T follicular helper cell (primary cell): ENCODE measurements at regions not wholly inside any gene's neighbourhood (a gene's known extent, or its start where the extent isn't known, plus 50 kb on each side); places are given as distances from the start of the nearest gene placed in this dataset.
"Not testable (repeated sequence)": the region's sequence is repeated elsewhere in the genome, so short reads cannot be mapped to it uniquely, and the experiment has no call there.

Experiments used
- DNase-seq: peaks from one replicate; pipeline ENCODE4 v3.0.0-alpha.2; 2020; ENCODE audit warnings: low read depth

- DNase-seq, result no peak
These were observed 95.8 kb upstream of the TET2 start for GRCh38 chr4:105050896-105051295.

GRCh38 chr4:105057370-105058105, 89.1 kb upstream of the TET2 start:
- no peak for DNase-seq

- no peak for DNase-seq
These were observed 88.4 kb upstream of the TET2 start for GRCh38 chr4:105058177-105058812.

- no peak for DNase-seq
These were observed 87.3 kb upstream of the TET2 start for GRCh38 chr4:105059337-105059736.

- no peak for DNase-seq
These were observed 86.0 kb upstream of the TET2 start for GRCh38 chr4:105060628-105061027.

- no peak for DNase-seq
These were observed 85.5 kb upstream of the TET2 start for GRCh38 chr4:105061136-105061696.

GRCh38 chr4:105061731-105062130, 84.9 kb upstream of the TET2 start:
- no peak for DNase-seq

GRCh38 chr4:105066401-105066800, 80.3 kb upstream of the TET2 start:
- DNase-seq, result no peak

- no peak for DNase-seq
These were observed 79.2 kb upstream of the TET2 start for GRCh38 chr4:105067431-105067830.

- no peak for DNase-seq
These were observed 78.7 kb upstream of the TET2 start for GRCh38 chr4:105067946-105068345.

GRCh38 chr4:105068516-105068915, 78.2 kb upstream of the TET2 start:
- DNase-seq, result no peak

GRCh38 chr4:105072095-105072494, 74.6 kb upstream of the TET2 start:
- not testable (repeated sequence) for DNase-seq

- DNase-seq, result no peak
These were observed 72.6 kb upstream of the TET2 start for GRCh38 chr4:105074097-105074496.

- no peak for DNase-seq
These were observed 71.6 kb upstream of the TET2 start for GRCh38 chr4:105075045-105075444.

GRCh38 chr4:105088110-105088879, 58.4 kb upstream of the TET2 start:
- no peak for DNase-seq

GRCh38 chr4:105092356-105092755, 54.3 kb upstream of the TET2 start:
- DNase-seq, result no peak

- DNase-seq, result no peak
These were observed 53.9 kb upstream of the TET2 start for GRCh38 chr4:105092768-105093167.

GRCh38 chr4:105093975-105094374, 52.7 kb upstream of the TET2 start:
- no peak for DNase-seq
